ENCODE measurements at regions not wholly inside any gene's neighbourhood (a gene's known extent, or its start where the extent isn't known, plus 50 kb on each side); places are given as distances from the start of the nearest gene placed in this dataset.
"Not testable (repeated sequence)": the region's sequence is repeated elsewhere in the genome, so short reads cannot be mapped to it uniquely, and the experiment has no call there.

DNA sequence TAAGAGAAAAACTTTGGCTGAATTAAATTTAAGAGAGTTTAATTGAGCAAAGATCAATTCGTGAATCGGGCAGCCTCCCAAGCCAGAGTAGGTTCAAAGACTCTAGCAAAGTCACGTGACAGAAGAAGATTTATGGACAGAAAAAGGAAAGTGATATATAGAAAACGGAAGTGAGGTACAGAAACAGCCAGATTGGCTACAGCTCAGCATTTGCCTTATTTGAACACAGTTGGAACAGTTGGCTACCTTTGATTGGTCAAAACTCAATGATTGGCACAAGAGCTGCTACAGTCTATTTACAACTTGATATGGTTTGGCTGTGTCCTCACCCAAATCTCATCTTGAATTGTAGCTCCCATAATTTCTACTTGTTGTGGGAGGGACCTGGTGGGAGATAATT lies 102.6 kb downstream of the PLG start:
- DNase-seq (ENCODE audit: low read depth): no peak

DNA sequence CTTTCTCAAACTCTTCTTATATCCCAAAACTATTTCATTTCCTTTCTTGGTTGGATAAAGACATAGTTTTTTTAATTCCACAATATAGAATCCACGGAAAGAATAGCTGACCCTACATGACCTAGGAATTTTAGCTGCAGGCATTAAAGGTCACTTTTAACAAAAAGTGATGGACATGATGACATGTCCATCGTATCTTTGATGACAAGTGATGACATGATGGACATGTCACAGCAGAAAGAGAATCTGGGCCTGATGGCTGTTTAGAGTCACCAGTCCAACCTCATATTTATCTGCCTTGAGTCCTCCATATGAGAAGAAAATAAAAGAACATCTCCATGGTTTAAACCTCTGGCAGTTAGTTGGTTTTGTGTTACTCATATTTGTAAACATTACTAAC lies 106.2 kb downstream of the PLG start:
- no peak for DNase-seq (ENCODE audit: low read depth)

DNA sequence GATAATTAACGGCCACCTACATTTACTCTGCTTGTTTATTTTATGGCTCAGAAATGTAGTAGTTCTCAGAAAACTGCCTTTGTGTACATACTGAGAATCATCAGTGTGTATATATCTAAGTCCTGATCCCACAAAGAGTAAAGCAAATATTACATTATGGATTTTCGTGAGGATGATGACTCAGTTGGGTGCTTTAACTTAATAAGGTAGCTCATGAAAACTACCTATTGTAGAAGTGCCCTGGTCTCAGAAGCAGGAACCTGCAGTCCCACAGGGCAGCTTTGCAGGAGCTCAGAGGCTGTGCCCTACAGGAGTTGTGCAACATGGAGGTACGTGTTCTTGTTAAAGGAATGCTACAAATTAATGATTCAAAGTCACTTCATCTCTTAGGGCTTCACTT lies 108.2 kb downstream of the PLG start:
- no peak for DNase-seq (ENCODE audit: low read depth)

DNA sequence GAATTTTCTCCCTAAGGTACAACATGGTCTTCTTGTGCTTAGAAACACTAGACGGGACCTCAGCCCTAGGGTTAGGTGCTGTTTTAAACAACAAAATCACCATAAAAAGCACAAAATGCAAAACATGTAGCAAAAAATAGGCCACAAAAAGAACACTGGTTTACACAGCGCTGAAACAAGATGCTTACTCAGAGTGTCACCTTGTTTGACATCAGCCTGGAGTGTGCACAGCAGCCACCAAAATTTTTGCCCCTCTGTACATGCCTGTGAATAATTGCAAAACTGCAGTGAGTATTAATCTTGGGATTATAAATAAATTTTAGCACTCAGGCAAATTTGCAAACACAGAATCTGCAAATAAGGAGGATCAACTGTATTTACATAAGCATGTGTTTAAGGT lies 110.1 kb downstream of the PLG start:
- DNase-seq (ENCODE audit: low read depth): no peak

GRCh38 chr6:160818934-160819333 lies 116.9 kb downstream of the PLG start:
- no peak for DNase-seq (ENCODE audit: low read depth)

DNA sequence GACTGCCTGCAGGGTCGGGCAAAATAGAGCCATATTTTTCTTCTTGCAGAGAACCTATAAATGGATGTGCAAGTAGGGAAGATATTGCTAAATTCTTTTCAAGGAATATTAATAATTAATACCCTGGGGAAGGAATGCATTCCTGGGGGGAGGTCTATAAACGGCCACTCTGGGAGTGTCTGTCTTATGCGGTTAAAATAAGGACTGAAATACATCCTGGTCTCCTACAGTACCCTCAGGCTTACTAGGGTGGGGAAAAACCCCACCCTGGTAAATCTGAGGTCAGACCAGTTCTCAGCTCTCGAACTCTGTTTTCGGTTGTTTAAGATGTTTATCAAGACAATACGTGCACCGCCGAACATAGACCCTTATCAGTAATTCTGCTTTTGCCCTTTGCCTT lies 118.6 kb downstream of the PLG start:
- DNase-seq (ENCODE audit: low read depth): not testable (repeated sequence)

- no peak for DNase-seq (ENCODE audit: low read depth)
Observed at GRCh38 chr6:160831739-160832138, 129.7 kb downstream of the PLG start.

DNA sequence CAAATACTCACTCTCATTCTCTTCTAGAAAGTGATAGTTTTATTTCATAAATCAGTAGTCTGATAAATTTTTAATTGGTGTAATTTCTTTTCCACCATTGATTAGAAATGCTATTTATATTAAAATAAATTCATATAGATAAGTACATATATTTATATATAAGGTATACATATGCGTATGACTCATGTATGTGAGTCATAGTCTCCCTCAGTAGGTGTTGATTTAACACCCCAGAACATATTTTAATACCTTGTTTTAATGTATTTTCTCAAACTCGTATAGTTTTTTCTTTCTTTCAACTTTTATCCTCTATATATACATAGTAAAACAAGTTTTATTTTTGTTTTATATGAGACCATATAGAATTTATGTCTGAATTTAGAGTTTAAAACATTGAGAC lies 130.4 kb downstream of the PLG start:
- DNase-seq (ENCODE audit: low read depth): no peak

- no peak for DNase-seq (ENCODE audit: low read depth)
Observed at GRCh38 chr6:160837146-160837545, 135.1 kb downstream of the PLG start.

GRCh38 chr6:160851031-160851430 lies 140.5 kb upstream of the MAP3K4 start:
- no peak for DNase-seq (ENCODE audit: low read depth)

DNA sequence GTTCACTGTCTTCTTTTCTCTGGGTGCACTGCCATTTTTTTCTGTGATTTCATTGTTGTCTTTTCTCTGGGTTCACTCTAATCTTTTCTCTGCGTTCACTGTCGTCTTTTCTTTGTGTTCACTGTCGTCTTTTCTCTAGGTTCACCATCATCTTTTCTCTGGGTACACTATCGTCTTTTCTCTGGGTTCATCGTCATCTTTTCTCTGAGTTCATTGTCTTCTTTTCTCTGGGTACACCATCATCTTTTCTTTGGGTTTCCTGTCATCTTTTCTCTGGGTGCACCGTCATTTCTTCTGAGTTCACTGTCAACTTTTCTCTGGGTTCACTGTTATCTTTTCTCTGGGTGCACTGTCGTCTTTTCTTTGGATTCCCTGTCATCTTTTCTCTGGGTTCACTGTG lies 137.6 kb upstream of the MAP3K4 start:
- no peak for DNase-seq (ENCODE audit: low read depth)

DNA sequence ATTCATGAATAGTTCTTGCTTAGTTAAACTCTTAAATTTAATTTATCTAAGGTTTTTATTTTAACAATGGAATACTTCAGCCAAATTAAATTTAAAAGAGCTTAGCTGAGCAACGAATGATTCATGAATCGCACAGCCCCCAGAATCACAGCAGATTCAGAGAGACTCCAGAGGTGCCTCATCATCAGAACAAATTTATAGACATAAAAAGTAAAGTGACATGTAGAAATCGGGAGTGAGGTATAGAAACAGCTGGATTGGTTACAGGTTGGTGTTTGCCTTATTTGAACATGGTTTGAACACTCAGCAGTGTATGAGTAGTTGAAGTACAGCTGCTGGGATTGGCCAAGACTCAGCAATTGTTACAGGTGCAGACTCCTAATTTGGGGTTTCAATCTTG lies 132.7 kb upstream of the MAP3K4 start:
- no peak for DNase-seq (ENCODE audit: low read depth)

DNA sequence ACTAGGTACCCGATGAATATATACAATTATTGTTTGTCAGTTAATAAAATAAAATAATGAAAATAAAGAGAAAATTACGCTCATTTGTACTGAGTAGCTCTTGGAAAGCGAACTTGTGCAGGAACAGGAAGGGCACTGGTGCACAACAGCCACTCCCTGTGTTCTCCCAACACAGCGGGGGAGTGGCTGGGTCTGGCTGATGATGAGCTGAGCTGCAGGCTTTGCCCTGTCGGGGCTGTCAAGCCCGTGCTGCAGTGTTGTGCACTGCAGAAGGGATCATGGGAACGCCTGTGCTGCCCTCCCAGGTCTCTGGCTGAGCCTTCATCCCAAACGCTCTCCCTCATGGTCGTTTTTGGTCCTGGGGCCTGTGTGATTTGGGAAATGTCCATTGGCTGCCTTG lies 131.7 kb upstream of the MAP3K4 start:
- no peak for DNase-seq (ENCODE audit: low read depth)

GRCh38 chr6:160861824-160862223 lies 129.7 kb upstream of the MAP3K4 start:
- DNase-seq (ENCODE audit: low read depth): no peak

DNA sequence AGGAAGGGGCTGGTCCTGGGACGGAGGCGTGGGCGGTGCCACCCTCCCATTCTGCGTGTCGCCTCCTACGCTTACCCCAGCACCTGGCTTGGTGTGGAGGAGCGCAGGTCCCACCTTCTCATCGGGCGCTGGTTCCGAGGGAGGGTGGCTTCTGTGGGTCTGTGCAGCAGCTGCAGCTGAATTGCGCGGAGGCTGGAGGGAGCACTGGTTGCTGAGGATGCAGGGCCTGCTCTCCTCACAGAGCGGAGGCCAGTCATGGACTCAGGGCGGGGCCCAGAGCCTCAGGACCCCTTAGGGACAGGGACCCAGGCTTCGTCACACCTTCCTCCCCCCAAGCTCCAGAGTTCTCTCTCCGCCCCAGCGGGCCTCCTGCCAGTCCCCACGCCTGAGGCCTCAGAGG lies 127.8 kb upstream of the MAP3K4 start:
- no peak for DNase-seq (ENCODE audit: low read depth)

GRCh38 chr6:160871320-160871719 lies 120.2 kb upstream of the MAP3K4 start:
- no peak for DNase-seq (ENCODE audit: low read depth)

DNA sequence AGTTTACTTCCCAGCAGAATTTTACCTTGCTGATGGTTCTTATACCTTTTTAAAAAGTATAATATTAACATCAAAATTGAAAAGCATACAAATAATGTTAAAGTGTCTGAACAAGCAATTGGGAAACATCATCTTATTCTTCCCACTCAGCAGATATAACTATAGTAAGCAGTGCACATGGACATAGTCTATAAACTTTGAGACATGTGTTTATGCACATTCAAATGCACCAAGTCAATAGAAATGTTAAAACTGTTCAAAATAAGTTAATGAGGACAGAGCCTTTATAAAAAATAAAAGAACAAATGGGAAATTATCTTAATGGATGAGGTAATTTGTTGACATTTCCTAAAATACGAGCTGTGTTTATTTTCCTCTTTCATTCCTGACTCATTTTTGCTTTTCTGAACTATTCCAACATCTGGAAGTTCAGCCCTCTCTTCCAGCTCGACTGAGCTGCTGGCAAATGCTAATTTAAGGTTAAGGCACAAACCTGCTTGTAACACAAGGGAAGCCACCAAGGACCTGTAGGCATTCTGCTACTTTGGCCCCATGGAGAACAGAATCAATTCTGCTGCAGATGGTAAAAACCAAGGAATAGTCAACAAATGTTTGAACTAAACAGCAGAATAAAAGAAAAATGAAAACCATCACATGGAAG lies 110.3 kb upstream of the MAP3K4 start:
- no peak for DNase-seq (ENCODE audit: low read depth)

DNA sequence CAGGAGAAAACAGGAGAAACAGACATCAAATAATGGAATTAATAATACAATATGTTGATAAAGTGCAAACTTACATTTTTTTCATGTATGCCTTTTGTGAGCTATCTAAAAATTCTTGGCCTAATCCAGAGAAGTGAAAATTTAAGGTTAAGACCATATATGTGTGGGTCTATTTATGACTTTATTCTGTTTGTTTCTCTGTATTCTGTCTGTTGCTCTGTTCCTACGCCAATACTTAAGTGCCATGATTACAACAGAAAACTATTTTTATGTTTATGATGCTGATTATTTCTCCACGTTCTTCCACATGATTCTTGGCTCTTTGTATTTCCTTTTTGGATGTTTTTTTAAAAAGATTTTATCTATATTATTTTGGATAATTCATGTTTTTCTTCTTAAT lies 109.6 kb upstream of the MAP3K4 start:
- no peak for DNase-seq (ENCODE audit: low read depth)

DNA sequence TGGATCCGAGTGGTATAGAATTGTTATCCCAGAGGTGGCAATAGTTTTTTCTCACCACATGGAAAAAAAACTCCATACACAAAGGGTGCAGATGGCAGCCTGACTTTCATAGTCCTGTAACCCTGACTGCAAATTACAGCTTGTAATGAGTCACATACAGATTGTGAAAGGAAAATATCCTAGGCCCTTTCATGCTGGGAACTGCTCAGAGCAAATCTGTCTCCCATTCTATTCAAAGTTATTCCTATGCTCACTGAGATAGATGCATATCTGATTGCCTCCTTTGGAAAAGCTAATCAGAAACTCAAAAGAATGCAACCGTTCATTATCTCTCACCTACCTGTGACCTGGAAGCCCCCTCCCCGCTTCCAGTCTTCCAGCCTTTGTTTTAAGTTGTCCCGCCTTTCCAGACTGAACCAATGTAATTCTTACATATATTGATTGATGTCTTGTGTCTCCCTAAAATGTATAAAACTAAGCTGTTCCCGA lies 108.7 kb upstream of the MAP3K4 start:
- no peak for DNase-seq (ENCODE audit: low read depth)

DNA sequence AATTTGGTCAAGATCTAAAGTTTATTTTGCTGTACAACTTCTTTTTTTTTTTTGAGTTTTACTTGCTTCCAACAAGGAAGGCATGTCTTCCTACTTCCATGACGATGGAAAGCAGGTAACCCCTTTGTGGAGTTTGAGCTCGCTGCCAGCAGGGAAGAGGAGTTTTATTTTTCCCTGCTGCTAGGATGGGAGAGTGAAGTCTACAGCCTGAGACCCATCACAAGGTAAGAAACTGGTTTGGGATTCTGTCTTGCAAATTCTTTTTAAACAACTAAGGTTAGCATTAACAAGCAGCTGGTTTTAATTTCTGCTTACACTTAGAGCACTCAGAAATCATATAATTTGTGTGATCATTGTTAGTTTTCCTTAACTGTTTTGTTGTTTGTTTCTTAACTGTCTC lies 108.0 kb upstream of the MAP3K4 start:
- no peak for DNase-seq (ENCODE audit: low read depth)

GRCh38 chr6:160883999-160884398 lies 107.6 kb upstream of the MAP3K4 start:
- DNase-seq (ENCODE audit: low read depth): no peak

DNA sequence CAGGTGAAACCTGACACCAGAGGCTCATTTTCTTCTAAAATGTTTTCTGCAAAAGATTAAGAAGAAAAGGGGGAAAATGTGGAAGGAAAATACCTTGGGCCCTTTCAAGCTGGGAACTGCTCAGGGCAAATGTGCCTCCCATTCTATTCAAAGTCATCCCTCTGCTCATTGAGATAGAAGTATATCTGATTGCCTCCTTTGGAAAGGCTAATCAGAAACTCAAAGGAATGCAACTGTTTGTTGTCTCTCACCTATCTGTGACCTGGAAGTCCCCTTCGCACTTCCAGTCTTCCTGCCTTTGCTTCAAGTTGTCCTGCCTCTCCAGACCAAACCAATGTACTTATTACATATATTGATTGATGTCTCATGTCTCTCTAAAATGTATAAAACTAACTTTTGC lies 102.4 kb upstream of the MAP3K4 start:
- not testable (repeated sequence) for DNase-seq (ENCODE audit: low read depth)

DNA sequence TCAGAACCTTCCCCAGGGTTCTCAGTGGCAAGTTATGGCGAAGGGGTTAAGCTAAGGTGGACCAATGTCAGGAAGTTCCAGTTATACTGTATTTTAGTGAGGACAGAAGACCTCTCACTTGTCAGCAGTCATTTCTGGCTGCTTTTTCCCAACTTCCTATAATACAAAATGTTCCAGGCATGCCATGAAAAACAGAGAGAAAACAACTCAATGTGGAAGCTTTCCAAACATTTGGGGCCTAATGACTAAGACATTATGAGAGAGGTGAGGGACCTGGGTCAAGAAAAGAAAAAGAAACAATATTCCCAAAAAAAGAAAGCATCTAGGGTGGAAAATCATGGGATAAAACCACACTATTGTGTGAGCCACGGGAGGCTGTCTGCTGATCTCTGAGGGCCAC lies 99.9 kb upstream of the MAP3K4 start:
- no peak for DNase-seq (ENCODE audit: low read depth)

- no peak for DNase-seq (ENCODE audit: low read depth)
Observed at GRCh38 chr6:160895562-160895961, 96.0 kb upstream of the MAP3K4 start.
